22Rv1 (cell line): ENCODE measurements at regions not wholly inside any gene's neighbourhood (a gene's known extent, or its start where the extent isn't known, plus 50 kb on each side); places are given as distances from the start of the nearest gene placed in this dataset.

Experiments
- CTCF ChIP-seq: fragments of 450-650 bp; IDR thresholded peaks from 2 replicates; pipeline ENCODE4 v1.5.1; 2017; ENCODE audit warnings: mild to moderate bottlenecking
- ZFX ChIP-seq: fragments of 450-650 bp; IDR thresholded peaks from 2 replicates; pipeline ENCODE4 v1.6.1; 2017; ENCODE audit warnings: antibody characterized with exemption, borderline replicate concordance

DNA sequence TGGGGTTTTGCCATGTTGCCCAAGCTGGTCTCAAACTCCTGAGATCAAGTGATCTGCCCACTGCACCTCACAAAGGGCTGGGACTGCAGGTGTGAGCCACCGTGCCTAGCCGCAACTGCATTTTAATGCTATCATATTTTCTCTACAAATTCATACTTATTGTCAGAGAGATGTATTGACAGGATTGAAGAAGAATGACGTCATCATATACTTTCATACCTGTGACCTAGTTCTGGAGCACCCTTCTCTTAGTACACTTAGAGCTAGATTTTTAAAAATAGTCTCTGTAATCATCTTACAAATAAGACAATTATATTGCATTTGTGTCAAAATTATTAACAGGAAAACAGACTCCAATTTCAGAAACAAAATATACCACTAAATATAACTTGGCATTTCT lies 242.8 kb upstream of the PDZRN3 start:
- TF ChIP-seq ZFX (no peak), CTCF (no peak)
